Left renal pelvis (tissue), 4 donors: ENCODE measurements at regions not wholly inside any gene's neighbourhood (a gene's known extent, or its start where the extent isn't known, plus 50 kb on each side); places are given as distances from the start of the nearest gene placed in this dataset.
"Not testable (repeated sequence)": the region's sequence is repeated elsewhere in the genome, so short reads cannot be mapped to it uniquely, and the experiment has no call there.

Experiments used
- DNase-seq, 4 donors: peaks; one replicate each; pipeline ENCODE4 v3.0.0-alpha.2; 2013; ENCODE audit warnings: low read depth in 4 of 4, low spot score in 3 of 4

DNA sequence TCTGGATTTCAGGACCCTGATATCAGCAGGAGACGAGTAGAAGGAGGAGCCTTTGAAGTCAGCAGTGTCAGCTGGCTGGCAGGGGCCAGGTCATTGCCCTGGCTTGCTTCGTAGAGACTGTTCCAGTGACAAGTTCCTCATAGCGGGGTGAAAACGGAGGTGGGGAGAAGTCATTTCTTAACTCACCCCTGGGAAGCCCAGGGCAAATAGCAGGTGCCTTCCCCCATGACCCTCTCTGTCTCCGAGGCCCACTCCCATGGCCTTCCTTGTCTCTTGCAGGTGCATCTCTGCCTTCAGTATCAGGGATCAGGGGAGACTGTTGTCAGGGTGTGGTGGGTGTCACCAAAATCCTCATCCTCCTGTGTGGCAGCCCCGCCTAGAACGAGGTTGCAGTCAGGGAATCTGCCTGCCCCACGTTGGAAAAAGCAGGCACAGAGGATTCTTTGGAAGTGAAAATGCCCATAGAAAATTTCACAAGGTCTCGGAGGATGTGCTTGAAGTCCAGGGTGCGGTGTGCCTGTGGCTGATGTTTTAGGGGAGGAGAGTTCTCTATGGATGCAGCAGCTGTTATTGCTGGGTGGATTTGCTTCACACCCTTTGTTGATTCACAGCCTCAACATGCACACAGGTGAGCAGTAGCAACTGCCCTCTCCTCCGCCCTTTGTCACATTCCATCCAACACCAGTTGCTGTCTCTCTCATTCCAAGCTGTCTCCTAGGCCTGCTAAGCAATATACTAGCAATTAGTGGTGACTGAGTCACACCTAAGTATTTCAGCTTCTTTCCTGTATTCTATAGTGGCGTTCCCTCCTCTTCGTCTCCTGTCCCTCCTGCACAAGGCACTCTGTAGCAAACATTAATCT, 142.6 kb upstream of the FHL2 start:
- DNase-seq: no peak

DNA sequence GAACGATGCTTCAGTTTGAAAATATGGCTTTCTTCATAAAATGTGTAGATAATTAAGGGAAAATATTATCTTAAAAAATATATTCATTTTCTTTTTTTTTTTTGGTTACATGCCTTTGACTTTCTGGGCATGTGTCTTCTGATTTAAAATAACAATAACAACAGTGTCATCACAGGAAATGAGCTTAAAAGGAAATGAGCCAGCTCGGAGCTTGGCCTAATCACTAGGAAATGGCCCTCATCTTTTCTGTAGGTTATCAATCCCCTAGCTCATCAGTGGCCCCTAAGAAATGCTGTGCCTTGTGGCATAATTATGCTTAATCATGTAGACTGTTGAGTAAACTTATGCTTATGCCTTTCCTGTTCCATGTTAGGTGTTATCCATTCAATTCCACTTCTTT, 141.8 kb upstream of the FHL2 start:
- no peak for DNase-seq

DNA sequence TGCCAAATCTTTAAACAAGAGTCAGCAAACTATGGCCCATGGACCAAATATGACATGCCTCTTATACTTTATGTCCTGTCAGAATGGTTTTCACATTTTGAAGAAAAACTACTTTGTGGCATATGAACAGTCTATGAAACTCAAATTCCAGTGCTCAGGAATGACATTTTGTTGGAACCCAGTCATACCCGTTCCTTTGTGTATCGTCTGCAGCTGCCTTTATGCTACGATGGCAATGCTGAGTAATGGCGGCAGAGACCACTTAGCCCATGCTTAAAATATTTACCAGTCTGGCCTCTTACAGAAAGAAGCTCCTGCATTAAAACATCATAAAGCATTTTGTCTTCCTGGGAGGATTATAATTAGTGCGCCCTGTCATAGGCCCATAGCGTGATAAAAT, 140.5 kb upstream of the FHL2 start:
- DNase-seq: no peak

DNA sequence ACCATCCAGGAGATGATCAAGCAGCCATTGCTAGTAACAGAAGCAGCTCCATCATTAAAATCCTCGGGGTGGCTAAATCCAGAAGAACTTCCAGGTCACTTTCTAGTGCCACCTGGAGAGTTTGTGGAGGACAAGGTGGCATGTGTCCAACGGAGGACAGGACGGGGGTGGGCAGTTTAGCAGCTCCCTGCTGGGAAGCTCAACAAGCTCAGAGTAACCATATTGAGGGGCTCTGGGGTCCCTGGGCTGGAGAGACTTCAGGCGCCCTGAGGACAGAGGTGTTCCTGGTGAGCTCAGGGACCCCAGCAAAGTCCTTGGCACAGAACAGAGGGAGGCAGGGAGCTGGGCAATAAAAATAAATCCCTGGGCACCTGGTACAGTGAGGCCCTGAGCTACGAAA, 140.0 kb upstream of the FHL2 start:
- DNase-seq: no peak

DNA sequence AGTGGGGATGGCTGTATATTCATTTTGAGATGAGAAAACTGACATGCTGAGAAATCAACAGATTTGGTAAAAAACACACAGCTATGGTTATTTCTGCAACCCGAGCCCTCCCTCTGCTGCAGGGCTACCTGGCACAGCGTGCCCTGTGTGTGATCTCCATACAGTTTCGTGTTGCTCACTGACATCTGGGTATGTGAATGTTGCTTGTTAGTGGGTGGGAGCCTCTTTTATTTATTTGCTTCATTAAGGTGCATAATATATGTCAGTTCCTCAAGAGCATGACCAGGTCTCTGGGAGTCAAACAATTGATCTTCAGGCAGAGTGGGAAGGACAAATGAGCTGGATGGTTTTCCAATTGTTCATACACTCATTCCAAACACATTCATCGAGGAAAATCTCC, 139.1 kb upstream of the FHL2 start:
- DNase-seq: no peak

DNA sequence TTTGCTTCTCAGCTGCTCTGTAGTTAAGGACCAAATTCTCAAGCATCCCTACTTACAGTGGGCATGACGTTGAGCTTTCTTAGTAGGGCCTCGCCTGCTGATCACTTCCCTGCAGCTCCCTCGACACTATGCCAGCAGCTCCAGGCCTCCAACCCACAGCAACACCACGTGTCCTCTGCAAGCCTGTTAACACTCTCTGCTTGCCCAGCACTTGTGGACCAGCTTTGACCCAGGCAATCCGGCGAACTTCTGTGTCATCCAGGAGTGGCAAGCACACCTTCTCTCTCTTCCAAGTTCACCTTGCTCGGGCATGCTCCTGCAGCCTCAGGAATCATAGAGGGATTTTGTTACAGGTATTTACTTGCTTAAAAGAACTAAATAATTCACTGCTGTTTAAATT, 138.6 kb upstream of the FHL2 start:
- DNase-seq: no peak

DNA sequence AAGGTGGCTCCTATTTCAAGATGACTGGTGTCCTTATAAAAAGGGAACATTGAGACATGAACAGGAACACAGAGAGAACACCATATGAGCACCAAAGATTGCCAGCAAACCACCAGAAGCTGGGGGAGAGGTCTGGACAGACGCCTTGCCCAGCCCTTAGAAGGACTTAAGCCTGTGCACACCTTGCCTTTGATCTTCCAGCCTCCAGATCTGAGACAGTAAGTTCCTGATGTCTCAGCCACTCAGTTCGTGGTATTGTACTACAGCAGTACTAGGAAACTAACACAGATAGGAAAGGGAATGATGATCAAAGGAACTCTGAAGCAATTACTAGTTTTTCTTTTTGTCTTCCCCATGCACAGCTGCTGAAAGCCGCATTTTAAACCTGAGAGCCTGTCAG, 137.3 kb upstream of the FHL2 start:
- DNase-seq: no peak

DNA sequence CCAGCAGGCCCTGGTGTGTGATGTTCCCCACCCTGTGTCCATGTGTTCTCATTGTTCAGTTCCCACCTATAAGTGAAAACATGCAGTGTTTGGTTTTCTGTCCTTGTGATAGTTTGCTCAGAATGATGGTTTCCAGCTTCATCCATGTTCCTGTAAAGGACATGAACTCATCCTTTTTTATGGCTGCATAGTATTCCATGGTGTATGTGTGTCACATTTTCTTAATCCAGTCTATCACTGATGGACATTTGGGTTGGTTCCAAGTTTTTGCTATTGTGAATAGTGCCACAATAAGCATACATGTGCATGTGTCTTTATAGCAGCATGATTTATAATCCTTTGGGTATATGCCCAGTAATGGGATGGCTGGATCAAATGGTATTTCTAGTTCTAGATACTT, 130.4 kb upstream of the FHL2 start:
- DNase-seq: not testable (repeated sequence)

DNA sequence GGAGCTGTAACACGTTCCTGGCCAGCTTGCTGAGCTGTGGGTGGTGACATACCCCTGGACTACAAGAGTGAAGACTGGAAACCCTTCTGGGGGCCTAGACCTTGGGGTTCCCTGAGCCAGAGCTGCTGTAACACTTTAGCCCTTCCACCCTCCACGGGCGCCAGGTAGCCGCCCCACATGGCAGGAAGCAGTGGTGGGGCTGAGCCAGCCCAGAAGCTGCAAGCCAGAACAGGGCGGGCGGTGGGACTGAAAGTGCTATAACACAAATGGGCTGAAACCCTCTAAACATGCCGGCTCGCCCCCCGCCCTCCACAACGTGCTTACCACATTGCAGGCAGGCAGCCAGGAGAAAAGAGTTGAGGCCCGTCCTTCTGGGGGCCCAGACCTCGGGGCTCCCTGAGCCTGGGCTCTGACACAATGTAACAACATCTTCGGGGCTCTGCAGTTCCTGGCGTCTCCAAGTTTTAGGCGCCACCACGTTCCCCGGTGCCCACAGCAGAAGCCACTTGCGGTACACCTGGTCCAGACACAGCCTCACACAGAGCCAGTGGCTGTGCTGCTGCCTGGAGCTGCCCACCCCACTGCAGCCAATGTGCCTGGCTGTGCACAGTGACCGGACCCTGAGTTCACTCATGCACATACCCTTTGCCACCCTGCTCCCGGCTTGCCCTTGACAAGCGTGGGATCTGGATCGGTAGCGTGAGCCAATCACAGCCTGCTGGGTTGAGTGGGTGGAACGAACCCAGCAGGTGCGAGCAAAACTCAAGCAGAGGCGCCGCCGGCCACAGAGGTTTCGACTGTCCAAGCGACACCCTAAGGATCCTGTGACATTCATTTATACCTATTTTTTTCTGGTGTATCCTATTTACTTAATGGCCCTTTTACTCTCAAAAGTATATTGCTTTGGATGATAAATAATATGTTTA, 127.4 kb upstream of the FHL2 start:
- no peak for DNase-seq

DNA sequence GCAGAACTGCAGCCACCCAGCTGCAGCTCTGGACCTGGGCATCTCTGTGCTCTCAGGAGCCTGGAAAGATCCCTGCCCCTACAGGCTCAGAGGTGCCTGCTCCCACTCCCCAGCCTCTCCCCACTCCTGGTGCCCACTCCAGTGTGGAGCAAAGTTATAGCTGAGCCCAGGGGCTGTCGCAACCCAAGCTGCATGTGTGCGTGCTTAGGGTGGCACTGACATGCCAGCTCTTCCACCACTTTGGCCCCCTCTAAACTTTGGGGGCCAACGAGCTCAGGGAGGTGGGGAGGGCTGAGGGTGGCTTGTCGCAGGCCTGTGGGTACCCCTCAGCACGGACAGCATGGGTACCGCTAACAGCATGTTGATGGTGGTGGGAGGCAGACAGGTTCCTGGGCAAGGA, 126.3 kb upstream of the FHL2 start:
- no peak for DNase-seq

DNA sequence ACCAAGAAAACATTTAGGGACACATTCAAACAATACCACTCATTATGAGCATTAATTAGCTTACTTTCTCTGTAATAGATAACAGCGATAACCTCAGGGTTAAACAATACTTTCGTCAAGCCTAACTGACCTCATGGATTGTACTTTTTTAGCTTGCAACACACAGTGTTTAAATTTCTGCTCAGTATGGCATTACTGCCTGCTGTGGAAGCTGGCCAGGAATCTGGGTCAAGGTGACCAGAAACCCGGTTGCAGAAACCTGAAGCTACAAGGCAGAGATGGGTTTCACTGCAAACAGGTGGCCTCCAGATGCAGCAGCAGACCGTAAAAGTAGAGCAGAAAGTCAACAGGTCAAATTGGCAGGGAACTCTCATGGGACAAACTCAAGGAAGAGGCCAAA, 123.8 kb upstream of the FHL2 start:
- DNase-seq: peak in 1 of 4 donors; percentile 12

DNA sequence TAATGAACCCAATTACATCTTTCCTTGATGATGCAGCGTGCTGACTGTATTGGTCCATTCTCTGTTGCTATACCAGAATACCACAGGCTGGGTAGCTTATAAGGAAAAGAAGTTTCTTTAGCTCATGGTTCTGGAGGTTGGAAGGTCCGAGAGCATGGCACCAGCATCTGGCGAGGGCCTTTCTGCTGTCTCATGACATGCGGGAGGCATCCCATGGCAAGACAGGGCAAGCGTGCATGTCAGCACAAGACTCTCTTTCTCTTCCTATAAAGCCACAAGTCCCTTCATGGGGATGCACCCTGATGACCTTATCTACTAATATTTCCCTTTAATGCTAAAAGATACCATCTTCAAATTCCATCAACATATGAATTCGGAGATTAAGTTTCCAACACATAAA, 122.8 kb upstream of the FHL2 start:
- no peak for DNase-seq

DNA sequence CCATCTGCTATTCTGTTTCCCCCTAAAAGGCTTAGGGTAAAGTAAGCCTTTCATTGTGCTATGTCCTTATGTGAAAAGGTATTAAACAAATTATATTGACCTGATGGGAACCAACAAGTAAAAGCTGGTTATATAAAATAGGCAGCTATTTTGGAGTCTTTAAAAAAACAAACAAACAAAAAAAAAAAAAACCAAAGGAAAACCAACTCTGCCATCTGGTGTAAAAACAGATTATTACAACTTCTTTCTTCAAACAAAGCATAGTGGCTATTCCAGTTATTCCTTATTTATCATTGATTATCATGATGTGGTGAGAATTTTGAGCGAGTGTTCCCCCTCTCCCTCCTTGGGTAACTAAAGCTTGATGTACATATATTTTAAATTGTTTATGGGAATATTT, 122.3 kb upstream of the FHL2 start:
- no peak for DNase-seq

DNA sequence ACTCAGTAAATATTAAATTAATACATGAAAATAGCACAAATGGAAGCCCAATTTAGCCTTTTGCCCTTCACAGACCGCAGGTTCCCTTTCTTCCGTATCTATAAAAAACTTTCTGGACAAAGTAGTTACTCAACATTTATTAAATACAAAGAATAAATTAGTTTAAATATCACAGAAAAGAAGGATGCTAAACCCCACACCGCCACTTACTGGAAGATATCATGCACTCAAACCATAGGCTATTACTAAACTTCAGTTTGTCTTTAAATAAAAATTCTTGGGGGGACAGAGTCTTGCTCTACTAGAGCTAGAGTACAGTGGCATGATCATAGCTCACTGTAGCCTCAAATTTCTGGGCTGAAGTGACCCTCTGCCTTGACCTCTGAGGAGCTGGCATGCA, 120.7 kb upstream of the FHL2 start:
- DNase-seq: no peak

DNA sequence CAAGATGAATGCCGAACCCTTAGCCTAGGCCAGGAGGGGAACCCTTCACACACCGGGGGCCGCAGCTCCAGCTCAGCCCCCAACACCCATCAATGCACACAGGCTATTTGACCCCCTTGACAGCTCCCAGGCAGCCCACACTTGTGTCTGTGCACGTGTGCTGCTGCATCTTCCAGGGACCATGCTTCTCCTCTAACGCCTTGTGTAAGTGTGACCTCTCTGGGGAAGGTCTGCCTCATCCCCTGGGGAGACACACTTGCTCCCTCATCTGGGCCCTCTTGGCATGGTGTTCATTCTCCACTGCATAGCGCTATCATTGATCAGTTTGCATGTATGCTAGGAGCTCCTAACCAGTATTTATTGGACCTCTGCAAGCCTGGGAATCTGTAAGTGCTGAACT, 120.0 kb upstream of the FHL2 start:
- no peak for DNase-seq

DNA sequence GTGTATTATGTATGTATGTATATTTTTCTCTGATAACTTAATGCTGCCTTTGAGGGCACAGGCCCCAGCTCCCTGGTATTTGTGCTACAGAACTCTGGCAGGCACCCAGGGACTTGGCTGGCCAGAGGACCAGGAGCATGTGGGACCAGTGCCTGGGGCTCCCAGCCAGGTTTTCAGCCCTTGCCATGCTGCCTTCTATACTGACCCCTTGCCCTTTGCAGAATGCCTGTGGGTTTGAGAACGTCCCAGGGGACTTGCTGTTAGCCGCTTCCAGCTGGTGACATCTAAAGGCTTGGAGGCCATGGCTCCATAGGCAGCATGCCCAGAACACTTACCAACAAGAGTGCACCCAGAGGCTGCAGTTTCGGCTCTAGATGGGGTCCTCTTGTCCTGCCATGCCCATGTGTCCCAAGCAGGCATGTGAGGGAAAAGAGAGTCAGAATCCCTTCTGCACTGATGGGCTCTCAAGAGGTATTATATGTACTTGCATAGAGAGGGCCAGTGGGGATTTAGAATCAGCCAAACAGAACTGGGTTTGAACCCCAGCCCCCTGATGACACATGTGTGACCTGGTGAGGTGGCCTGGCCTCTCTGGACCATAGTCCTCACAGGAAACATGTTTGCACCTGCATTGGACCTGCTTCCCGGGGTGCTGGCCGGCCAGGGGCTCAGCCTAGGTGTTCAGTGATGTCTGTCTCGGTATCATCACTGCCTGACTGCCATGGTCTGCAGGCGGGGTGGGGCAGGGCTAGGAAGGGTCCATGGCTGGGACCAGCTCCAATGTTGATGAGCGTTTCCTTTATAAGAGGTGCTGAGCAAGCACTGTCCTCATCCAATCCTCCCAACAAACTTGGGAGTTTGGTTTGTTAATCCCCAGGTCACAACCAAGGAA, 119.2 kb upstream of the FHL2 start:
- no peak for DNase-seq

DNA sequence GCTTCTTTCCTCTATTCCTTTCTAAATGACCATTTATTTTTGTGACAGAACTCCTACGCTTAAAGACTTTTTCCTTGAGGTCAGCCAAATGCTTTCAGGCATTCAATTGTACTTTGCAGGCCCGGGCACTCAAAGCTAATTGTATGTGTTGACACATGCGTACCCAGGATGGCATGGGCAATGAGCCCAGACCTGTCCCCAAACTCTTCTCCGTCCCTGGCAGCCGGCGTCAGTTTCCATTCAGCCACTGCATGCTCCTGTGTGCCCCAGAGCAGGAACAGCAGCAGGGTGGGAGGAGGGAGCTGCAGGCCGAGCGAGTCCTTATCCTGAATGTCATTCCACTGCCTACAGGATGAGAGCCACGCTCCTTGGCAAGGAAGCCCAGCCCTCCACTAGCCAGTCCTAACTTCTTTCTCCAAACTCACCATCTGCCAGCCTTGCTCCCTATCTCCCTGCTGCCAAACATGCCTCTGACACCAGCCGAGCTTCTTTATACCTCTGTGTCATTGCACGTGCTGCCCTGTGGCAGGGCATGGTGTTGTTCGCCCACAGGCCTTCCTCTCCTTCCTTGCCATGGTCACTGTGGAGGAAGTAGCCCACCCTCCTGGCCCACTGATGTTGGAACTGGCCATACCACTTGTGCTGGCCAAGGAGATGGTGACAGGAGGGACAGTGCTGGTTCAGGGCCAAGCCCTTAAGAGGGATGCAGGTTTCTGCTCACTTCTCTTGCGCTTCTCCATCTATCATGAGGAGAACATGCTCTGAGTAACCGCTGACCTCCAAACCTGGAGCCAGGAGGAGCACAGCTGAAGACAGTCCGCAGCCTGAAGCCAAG, 116.9 kb upstream of the FHL2 start:
- DNase-seq: no peak

DNA sequence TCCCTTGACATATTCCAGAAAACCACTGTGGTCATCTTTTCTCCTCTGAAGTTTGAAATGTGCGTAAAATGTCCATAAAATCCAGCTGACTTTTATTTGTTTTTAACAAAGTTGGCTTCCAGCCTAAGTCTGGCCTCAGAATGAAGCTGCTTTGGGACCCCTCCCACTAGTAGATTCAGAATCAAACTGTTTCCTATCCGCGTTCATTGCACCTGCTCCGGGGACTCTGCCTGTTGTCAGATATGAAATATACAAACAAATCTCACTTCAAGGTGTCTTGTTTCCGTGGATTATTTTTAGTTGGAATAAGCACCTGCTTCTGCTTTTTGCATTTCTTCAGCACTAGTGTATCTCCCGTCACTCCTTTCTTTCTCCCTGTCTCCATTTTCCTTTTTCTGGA, 115.7 kb upstream of the FHL2 start:
- DNase-seq: no peak

DNA sequence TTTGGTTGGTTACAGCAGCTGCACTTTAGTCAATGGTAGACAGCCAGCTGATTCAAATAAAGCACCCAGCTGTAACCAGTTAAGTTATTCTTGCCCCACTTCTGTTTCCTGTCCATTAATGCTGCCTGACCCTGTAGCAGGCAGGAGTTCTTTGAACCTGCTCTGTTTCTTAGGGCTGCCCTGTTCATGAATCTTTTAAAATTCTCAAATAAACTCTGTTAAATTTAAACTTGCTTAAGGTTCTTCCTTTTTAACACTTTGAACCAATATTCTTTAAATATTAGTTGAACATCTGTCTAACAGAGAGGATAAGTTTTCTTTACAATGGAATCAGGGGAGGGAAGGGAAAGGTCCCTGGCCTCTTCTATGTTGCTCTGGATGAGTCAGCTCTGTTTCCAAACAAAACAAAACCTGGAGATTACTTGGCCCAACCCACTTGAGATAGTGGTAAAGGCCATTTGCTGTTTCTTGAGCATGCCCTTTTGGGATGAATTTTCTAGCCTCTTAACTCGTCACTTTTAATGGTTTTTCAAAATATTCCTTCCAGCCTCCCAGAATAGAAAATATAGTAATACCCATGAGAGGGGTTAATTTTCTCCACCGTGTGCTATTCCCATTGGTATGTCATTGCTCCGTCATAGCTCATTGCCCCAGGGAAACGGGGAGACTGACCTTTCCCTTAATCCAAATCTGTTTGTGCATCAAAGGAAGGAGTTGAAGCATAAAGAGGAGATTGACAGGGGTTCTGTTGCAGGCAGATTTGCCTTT, 112.1 kb upstream of the FHL2 start:
- DNase-seq: no peak
